ENCODE measurements at regions not wholly inside any gene's neighbourhood (a gene's known extent, or its start where the extent isn't known, plus 50 kb on each side); places are given as distances from the start of the nearest gene placed in this dataset.

- no peak overlapping the region for H3K4me3 ChIP-seq (ENCODE audit: low read length)
- H3K27me3 ChIP-seq (ENCODE audit: insufficient read depth, low read length), result no peaks in the 10 kb centered on the region
- H3K9ac ChIP-seq (ENCODE audit: low read depth, low read length), result no peak overlapping the region
- H3K36me3 ChIP-seq (ENCODE audit: insufficient read depth, low read length), result no peaks in the 10 kb centered on the region
- no peaks in the 10 kb centered on the region for H3K9me3 ChIP-seq (ENCODE audit: insufficient read depth, low read depth, low read length)
- H3K4me1 ChIP-seq (ENCODE audit: insufficient read depth, low read length), result peaks cover 33% of the 10 kb centered on the region
- H3K27ac ChIP-seq (ENCODE audit: low read depth, low read length), result no peak overlapping the region
- WGBS, result 94% methylated on average over 16 of the region's 16 CpGs
Measured at GRCh38 chr22:19612866-19613572, 88.8 kb upstream of the CLDN5 start.

- peaks cover 33% of the 10 kb centered on the region for H3K4me1 ChIP-seq (ENCODE audit: insufficient read depth, low read length)
- no peak overlapping the region for H3K4me3 ChIP-seq (ENCODE audit: low read length)
- H3K27ac ChIP-seq (ENCODE audit: low read depth, low read length), result no peak overlapping the region
- H3K27me3 ChIP-seq (ENCODE audit: insufficient read depth, low read length), result no peaks in the 10 kb centered on the region
- WGBS, result 96% methylated on average over 2 of the region's 2 CpGs
- H3K9me3 ChIP-seq (ENCODE audit: insufficient read depth, low read depth, low read length), result no peaks in the 10 kb centered on the region
- no peak overlapping the region for H3K9ac ChIP-seq (ENCODE audit: low read depth, low read length)
- H3K36me3 ChIP-seq (ENCODE audit: insufficient read depth, low read length), result no peaks in the 10 kb centered on the region
Measured at GRCh38 chr22:19614536-19614863, 90.3 kb upstream of the CLDN5 start.

GRCh38 chr22:19615001-19615461, 90.8 kb upstream of the CLDN5 start:
- Histone ChIP-seq H3K4me3 (ENCODE audit: low read length) (no peak overlapping the region), H3K27me3 (ENCODE audit: insufficient read depth, low read length) (no peaks in the 10 kb centered on the region), H3K9ac (ENCODE audit: low read depth, low read length) (no peak overlapping the region), H3K9me3 (ENCODE audit: insufficient read depth, low read depth, low read length) (no peaks in the 10 kb centered on the region), H3K36me3 (ENCODE audit: insufficient read depth, low read length) (no peaks in the 10 kb centered on the region), H3K4me1 (ENCODE audit: insufficient read depth, low read length) (peaks cover 32% of the 10 kb centered on the region), H3K27ac (ENCODE audit: low read depth, low read length) (no peak overlapping the region)
- WGBS, result 83% methylated on average over 13 of the region's 13 CpGs

GRCh38 chr22:19615867-19616581, 91.8 kb upstream of the CLDN5 start:
- Histone ChIP-seq H3K9me3 (ENCODE audit: insufficient read depth, low read depth, low read length) (no peaks in the 10 kb centered on the region), H3K9ac (ENCODE audit: low read depth, low read length) (no peak overlapping the region), H3K4me1 (ENCODE audit: insufficient read depth, low read length) (peaks cover 26% of the 10 kb centered on the region), H3K4me3 (ENCODE audit: low read length) (no peak overlapping the region), H3K27me3 (ENCODE audit: insufficient read depth, low read length) (no peaks in the 10 kb centered on the region), H3K36me3 (ENCODE audit: insufficient read depth, low read length) (no peaks in the 10 kb centered on the region), H3K27ac (ENCODE audit: low read depth, low read length) (no peak overlapping the region)
- 77% methylated on average over 9 of the region's 9 CpGs for WGBS

- WGBS, result 91% methylated on average over 8 of the region's 8 CpGs
- peaks cover 43% of the 10 kb centered on the region for H3K4me1 ChIP-seq (ENCODE audit: insufficient read depth, low read length)
- no peak overlapping the region for H3K4me3 ChIP-seq (ENCODE audit: low read length)
- no peak overlapping the region for H3K27ac ChIP-seq (ENCODE audit: low read depth, low read length)
- H3K36me3 ChIP-seq (ENCODE audit: insufficient read depth, low read length), result no peaks in the 10 kb centered on the region
- no peaks in the 10 kb centered on the region for H3K9me3 ChIP-seq (ENCODE audit: insufficient read depth, low read depth, low read length)
- H3K9ac ChIP-seq (ENCODE audit: low read depth, low read length), result no peak overlapping the region
- H3K27me3 ChIP-seq (ENCODE audit: insufficient read depth, low read length), result no peaks in the 10 kb centered on the region
Measured at GRCh38 chr22:19619144-19620009, 94.9 kb upstream of the SEPTIN5 start.

GRCh38 chr22:19620742-19621371, 93.4 kb upstream of the SEPTIN5 start:
- Histone ChIP-seq H3K4me1 (ENCODE audit: insufficient read depth, low read length) (peaks cover 37% of the 10 kb centered on the region), H3K9me3 (ENCODE audit: insufficient read depth, low read depth, low read length) (no peaks in the 10 kb centered on the region), H3K27me3 (ENCODE audit: insufficient read depth, low read length) (no peaks in the 10 kb centered on the region), H3K9ac (ENCODE audit: low read depth, low read length) (no peak overlapping the region), H3K4me3 (ENCODE audit: low read length) (no peak overlapping the region), H3K36me3 (ENCODE audit: insufficient read depth, low read length) (no peaks in the 10 kb centered on the region), H3K27ac (ENCODE audit: low read depth, low read length) (peak overlapping the region; percentile 78; the same call in 1 of the 2 replicates)
- WGBS, result 90% methylated on average over 21 of the region's 21 CpGs

GRCh38 chr22:19621373-19622060, 92.8 kb upstream of the SEPTIN5 start:
- no peaks in the 10 kb centered on the region for H3K27me3 ChIP-seq (ENCODE audit: insufficient read depth, low read length)
- no peaks in the 10 kb centered on the region for H3K9me3 ChIP-seq (ENCODE audit: insufficient read depth, low read depth, low read length)
- H3K4me3 ChIP-seq (ENCODE audit: low read length), result no peak overlapping the region
- H3K36me3 ChIP-seq (ENCODE audit: insufficient read depth, low read length), result no peaks in the 10 kb centered on the region
- peaks cover 31% of the 10 kb centered on the region for H3K4me1 ChIP-seq (ENCODE audit: insufficient read depth, low read length)
- 80% methylated on average over 18 of the region's 18 CpGs for WGBS
- H3K27ac ChIP-seq (ENCODE audit: low read depth, low read length), result peak overlapping the region; percentile 78
- no peak overlapping the region for H3K9ac ChIP-seq (ENCODE audit: low read depth, low read length)

- H3K9ac ChIP-seq (ENCODE audit: low read depth, low read length), result no peak overlapping the region
Measured at GRCh38 chr22:19622061-19622441, 92.3 kb upstream of the SEPTIN5 start.

GRCh38 chr22:19625331-19626041, 88.8 kb upstream of the SEPTIN5 start:
- H3K9me3 ChIP-seq (ENCODE audit: insufficient read depth, low read depth, low read length), result no peaks in the 10 kb centered on the region
- WGBS, result 90% methylated on average over 11 of the region's 11 CpGs
- H3K9ac ChIP-seq (ENCODE audit: low read depth, low read length), result no peak overlapping the region
- H3K27ac ChIP-seq (ENCODE audit: low read depth, low read length), result no peak overlapping the region
- H3K36me3 ChIP-seq (ENCODE audit: insufficient read depth, low read length), result no peaks in the 10 kb centered on the region
- H3K4me1 ChIP-seq (ENCODE audit: insufficient read depth, low read length), result peaks cover 29% of the 10 kb centered on the region
- no peak overlapping the region for H3K4me3 ChIP-seq (ENCODE audit: low read length)
- H3K27me3 ChIP-seq (ENCODE audit: insufficient read depth, low read length), result no peaks in the 10 kb centered on the region

More at GRCh38 chr22:19622061-19622441, 92.3 kb upstream of the SEPTIN5 start:
- Histone ChIP-seq H3K4me3 (ENCODE audit: low read length) (no peak overlapping the region), H3K36me3 (ENCODE audit: insufficient read depth, low read length) (no peaks in the 10 kb centered on the region), H3K9me3 (ENCODE audit: insufficient read depth, low read depth, low read length) (no peaks in the 10 kb centered on the region), H3K27ac (ENCODE audit: low read depth, low read length) (peak overlapping the region; percentile 78; the same call in 1 of the 2 replicates), H3K4me1 (ENCODE audit: insufficient read depth, low read length) (peaks cover 27% of the 10 kb centered on the region), H3K27me3 (ENCODE audit: insufficient read depth, low read length) (no peaks in the 10 kb centered on the region)
- WGBS, result 83% methylated on average over 11 of the region's 11 CpGs

- no peaks in the 10 kb centered on the region for H3K36me3 ChIP-seq (ENCODE audit: insufficient read depth, low read length)
- no peak overlapping the region for H3K27ac ChIP-seq (ENCODE audit: low read depth, low read length)
- H3K9me3 ChIP-seq (ENCODE audit: insufficient read depth, low read depth, low read length), result no peaks in the 10 kb centered on the region
- no peak overlapping the region for H3K9ac ChIP-seq (ENCODE audit: low read depth, low read length)
- WGBS, result 79% methylated on average over 7 of the region's 7 CpGs
- peaks cover 24% of the 10 kb centered on the region for H3K4me1 ChIP-seq (ENCODE audit: insufficient read depth, low read length)
- H3K4me3 ChIP-seq (ENCODE audit: low read length), result no peak overlapping the region
- no peaks in the 10 kb centered on the region for H3K27me3 ChIP-seq (ENCODE audit: insufficient read depth, low read length)
Measured at GRCh38 chr22:19626042-19626587, 88.2 kb upstream of the SEPTIN5 start.
